HEK293 (cell line): ENCODE measurements at regions not wholly inside any gene's neighbourhood (a gene's known extent, or its start where the extent isn't known, plus 50 kb on each side); places are given as distances from the start of the nearest gene placed in this dataset.
A peak's percentile ranks its signal among the peaks of the same experiment; 100 is the strongest.

ENCODE experiments used
- CTCF ChIA-PET: fragments of 350-600 bp; formaldehyde crosslinking; extraction: SDS; loops from one replicate; lab custom pipeline; 2021; ENCODE audit warnings: antibody characterized with exemption; lab: Yijun Ruan, JAX
- POLR2A ChIA-PET: fragments of 300-600 bp; formaldehyde crosslinking; extraction: SDS; loops from one replicate; lab custom pipeline; 2020; ENCODE audit warnings: antibody characterized with exemption, inconsistent platforms; lab: Yijun Ruan, JAX
- H3K27ac ChIP-seq: fragments of 200-500 bp; sonication (Bioruptor generic); 2 replicates; pipeline ENCODE4 v1.5.1; 2014; ENCODE audit warnings: low read depth, low read length, control low read depth, inconsistent platforms; ENCODE audit errors: extremely low read depth
- H3K36me3 ChIP-seq, 2 experiments: fragments of 200-500 bp in 1 of 2; sonication (Bioruptor generic) in 1 of 2; 1 replicate in 1 of 2; 2 replicates in 1 of 2; pipeline ENCODE4 v1.5.1; 2014 to 2017; ENCODE audit warnings: inconsistent platforms in 2 of 2, low read length in 2 of 2; ENCODE audit not compliant: control insufficient read depth in 2 of 2, insufficient read depth in 1 of 2
- H3K4me1 ChIP-seq: fragments of 200-500 bp; sonication (Bioruptor generic); 2 replicates; pipeline ENCODE4 v1.5.1; 2014; ENCODE audit warnings: mild to moderate bottlenecking, low read length, inconsistent platforms; ENCODE audit not compliant: control insufficient read depth, insufficient read depth
- H3K4me3 ChIP-seq: 2 replicates; pipeline ENCODE4 v1.5.1; 2011; ENCODE audit warnings: low read depth, mild to moderate bottlenecking, control low read depth, low read length, moderate library complexity
- H3K9me3 ChIP-seq: fragments of 200-500 bp; sonication (Bioruptor generic); 2 replicates; pipeline ENCODE4 v1.5.1; 2014; ENCODE audit warnings: low read depth, low read length, inconsistent platforms; ENCODE audit not compliant: control insufficient read depth, insufficient read depth
- AEBP2 ChIP-seq: fragments of 450-650 bp; formaldehyde crosslinking; IDR thresholded peaks from 2 replicates; pipeline ENCODE4 v1.5.1; 2016; ENCODE audit warnings: missing biosample characterization, missing genetic modification characterization, borderline replicate concordance
- BCL11B ChIP-seq: fragments of 450-650 bp; formaldehyde crosslinking; IDR thresholded peaks from 2 replicates; pipeline ENCODE4 v1.5.1; 2016; ENCODE audit warnings: low read depth, missing biosample characterization, missing genetic modification characterization
- FEZF1 ChIP-seq: fragments of 450-650 bp; formaldehyde crosslinking; IDR thresholded peaks from 2 replicates; pipeline ENCODE4 v1.5.1; 2016; ENCODE audit warnings: missing biosample characterization, missing genetic modification characterization
- PATZ1 ChIP-seq: fragments of 450-650 bp; formaldehyde crosslinking; IDR thresholded peaks from 2 replicates; pipeline ENCODE4 v1.5.1; 2016; ENCODE audit warnings: missing biosample characterization, missing genetic modification characterization
- PRDM2 ChIP-seq: fragments of 450-650 bp; formaldehyde crosslinking; IDR thresholded peaks from 2 replicates; pipeline ENCODE4 v1.5.1; 2016; ENCODE audit warnings: missing biosample characterization, missing genetic modification characterization, borderline replicate concordance
- SCRT1 ChIP-seq: fragments of 450-650 bp; formaldehyde crosslinking; IDR thresholded peaks from 2 replicates; pipeline ENCODE4 v1.5.1; 2016; ENCODE audit warnings: missing biosample characterization, missing genetic modification characterization, borderline replicate concordance
- SCRT2 ChIP-seq: fragments of 450-650 bp; formaldehyde crosslinking; IDR thresholded peaks from 2 replicates; pipeline ENCODE4 v1.5.1; 2016; ENCODE audit warnings: missing biosample characterization, missing genetic modification characterization
- ZBTB44 ChIP-seq: fragments of 450-650 bp; IDR thresholded peaks from 2 replicates; pipeline ENCODE4 v1.5.1; 2018; ENCODE audit warnings: missing biosample characterization, mild to moderate bottlenecking, missing genetic modification characterization
- ZNF2 ChIP-seq: fragments of 450-650 bp; formaldehyde crosslinking; IDR thresholded peaks from 2 replicates; pipeline ENCODE4 v1.5.1; 2016; ENCODE audit warnings: missing biosample characterization, missing genetic modification characterization
- ZNF341 ChIP-seq: fragments of 450-650 bp; formaldehyde crosslinking; IDR thresholded peaks from 2 replicates; pipeline ENCODE4; 2016; ENCODE audit warnings: low read depth, missing biosample characterization, missing genetic modification characterization
- ZNF558 ChIP-seq: fragments of 450-650 bp; formaldehyde crosslinking; IDR thresholded peaks from 2 replicates; pipeline ENCODE4 v1.5.1; 2016; ENCODE audit warnings: missing biosample characterization, missing genetic modification characterization
- ZNF580 ChIP-seq: fragments of 450-650 bp; formaldehyde crosslinking; IDR thresholded peaks from 2 replicates; pipeline ENCODE4 v1.5.1; 2016; ENCODE audit warnings: missing biosample characterization, missing genetic modification characterization
- ZNF837 ChIP-seq: fragments of 450-650 bp; formaldehyde crosslinking; IDR thresholded peaks from 2 replicates; pipeline ENCODE4 v1.5.1; 2016; ENCODE audit warnings: missing biosample characterization, missing genetic modification characterization
- ZSCAN23 ChIP-seq: fragments of 450-650 bp; formaldehyde crosslinking; IDR thresholded peaks from 2 replicates; pipeline ENCODE4 v1.5.1; 2016; ENCODE audit warnings: missing biosample characterization, missing genetic modification characterization

- Histone ChIP-seq H3K27ac (no peak overlapping the region), H3K4me3 (no peak overlapping the region), H3K36me3 (no peaks in the 10 kb centered on the region), H3K9me3 (no peaks in the 10 kb centered on the region), H3K4me1 (no peaks in the 10 kb centered on the region; the same call in 1 of the 2 replicates)
- CTCF ChIA-PET = interaction anchor here (0.6 to 1.1 kb wide), 3 partner anchors 10 to 162 kb away, joined by 3 to 4 read pairs (median 3); no protein-coding TSS in a partner anchor
- POLR2A ChIA-PET = no interaction called here
- no peak for TF ChIP-seq PRDM2
- TF ChIP-seq ZNF341 (tag by site-specific recombination) = no peak
- peak; percentile 72; the same call in 1 of the 2 replicates for TF ChIP-seq SCRT2 (tag by site-specific recombination)
- TF ChIP-seq BCL11B (tag by site-specific recombination) = no peak
- peak; percentile 51; the same call in 1 of the 2 replicates for TF ChIP-seq SCRT1
- no peak for TF ChIP-seq AEBP2 (tag by site-specific recombination)
- TF ChIP-seq ZNF2 = no peak
- TF ChIP-seq ZSCAN23 (tag by site-specific recombination) = no peak
- no peak for TF ChIP-seq PATZ1 (tag by site-specific recombination)
- no peak for TF ChIP-seq ZNF558 (tag by site-specific recombination)
- TF ChIP-seq ZNF837 (tag by site-specific recombination) = no peak
- TF ChIP-seq ZNF580 = no peak
Observed at GRCh38 chr7:84714765-84715164, 472.1 kb downstream of the SEMA3D start.

GRCh38 chr7:84712374-84713121 lies 474.3 kb downstream of the SEMA3D start:
- CTCF ChIA-PET = no interaction called here
- TF ChIP-seq ZBTB44 (tag by site-specific recombination) = no peak
- TF ChIP-seq FEZF1 (tag by site-specific recombination) = peak; percentile 42; the same call in 1 of the 2 replicates
- TF ChIP-seq, all 188 proteins: peak for 1
- H3K4me3 ChIP-seq = no peak overlapping the region

More at GRCh38 chr7:84712374-84713121, 474.3 kb downstream of the SEMA3D start:
- H3K36me3 ChIP-seq = no peaks in the 10 kb centered on the region
- H3K9me3 ChIP-seq = no peaks in the 10 kb centered on the region
- no peaks in the 10 kb centered on the region; the same call in 1 of the 2 replicates for H3K4me1 ChIP-seq
- no peak overlapping the region for H3K27ac ChIP-seq
- POLR2A ChIA-PET = no interaction called here
